GM18907 (cell line): ENCODE measurements at regions not wholly inside any gene's neighbourhood (a gene's known extent, or its start where the extent isn't known, plus 50 kb on each side); places are given as distances from the start of the nearest gene placed in this dataset.
"Not testable (repeated sequence)": the region's sequence is repeated elsewhere in the genome, so short reads cannot be mapped to it uniquely, and the experiment has no call there.

ENCODE experiments used
- ATAC-seq: cut with Tn5 transposase; IDR thresholded peaks from one replicate; pipeline ENCODE4 v1.9.1; 2021; ENCODE audit warnings: mild to moderate bottlenecking, moderate library complexity; ENCODE audit not compliant: unreplicated experiment

DNA sequence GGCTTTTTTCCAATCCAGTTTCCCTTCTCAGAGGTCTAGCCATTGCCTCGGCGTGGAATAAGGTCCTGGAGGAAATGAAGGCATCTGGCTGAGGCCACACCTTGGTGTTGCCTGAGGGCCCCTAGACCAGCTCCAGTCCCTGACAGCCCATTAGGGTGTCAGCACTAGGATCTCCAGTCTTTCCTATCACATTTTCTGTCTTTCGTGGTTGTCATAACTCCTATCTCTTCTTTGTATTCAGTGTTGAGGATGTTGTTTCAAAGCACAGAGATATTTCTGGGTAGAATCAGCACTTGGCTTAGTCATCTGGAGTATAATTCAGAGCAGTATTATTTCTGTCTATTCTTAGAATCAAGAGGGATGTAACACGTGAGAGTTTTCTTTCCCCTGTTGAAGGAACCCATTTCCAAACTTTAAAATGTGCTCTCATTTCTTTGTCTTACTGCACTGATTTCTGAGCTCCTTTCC lies 844.3 kb downstream of the KCNT2 start:
- ATAC-seq = no peak

DNA sequence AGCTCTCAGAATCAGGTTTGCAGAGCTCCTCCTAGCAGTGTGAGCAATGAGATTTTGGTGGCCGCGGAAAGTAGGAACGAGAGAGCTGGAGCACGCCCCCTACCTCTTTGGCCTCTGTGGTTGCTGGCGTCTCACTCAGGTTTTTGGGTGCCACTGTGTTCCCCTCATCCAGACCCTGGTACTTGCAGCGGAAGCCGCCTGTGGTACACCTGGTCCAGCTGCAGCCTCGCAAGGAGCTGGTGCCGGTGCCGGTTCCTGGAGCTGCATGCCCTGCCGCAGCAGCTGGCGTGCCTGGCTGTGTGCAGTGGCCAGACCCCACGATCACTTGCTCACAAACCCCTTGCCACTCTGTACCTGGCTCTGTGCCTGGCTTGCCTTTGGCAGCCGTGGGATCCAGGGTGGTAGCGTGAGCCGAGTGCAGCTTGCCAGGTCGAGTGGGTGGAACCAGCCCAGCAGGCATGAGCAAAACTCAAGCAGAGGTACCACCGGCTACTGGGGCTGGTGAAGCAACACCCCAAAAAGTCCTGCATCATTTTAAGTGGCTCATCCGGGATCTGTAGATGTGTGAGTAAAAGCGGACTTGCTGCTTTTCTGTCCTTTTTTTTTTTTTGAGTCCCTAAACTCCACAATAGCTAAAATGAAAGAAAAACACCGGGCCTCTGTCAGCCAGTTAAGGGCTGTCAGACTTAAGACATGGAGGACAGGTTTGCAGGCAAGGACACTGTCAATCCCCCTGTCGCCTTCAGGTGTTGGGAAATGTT lies 844.9 kb downstream of the KCNT2 start:
- no peak for ATAC-seq

DNA sequence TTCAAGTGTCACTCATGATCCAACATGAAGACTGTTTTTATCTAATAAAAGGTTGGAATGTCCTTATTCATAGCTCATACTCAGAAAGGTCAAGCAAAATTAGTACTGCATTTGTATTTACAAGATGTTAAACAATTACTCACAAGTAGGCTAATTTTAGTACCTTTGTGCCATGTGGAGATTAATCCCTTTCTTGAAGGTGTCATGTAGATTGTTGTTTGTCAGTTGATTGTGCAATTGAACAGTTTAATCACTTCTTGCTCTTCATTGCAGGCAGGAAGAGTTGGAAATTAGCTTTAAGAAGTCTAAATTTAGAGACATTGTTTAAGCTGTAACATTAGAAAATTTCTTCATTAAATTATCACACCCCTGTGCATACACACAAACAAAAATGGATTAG lies 847.1 kb downstream of the KCNT2 start:
- ATAC-seq = no peak

DNA sequence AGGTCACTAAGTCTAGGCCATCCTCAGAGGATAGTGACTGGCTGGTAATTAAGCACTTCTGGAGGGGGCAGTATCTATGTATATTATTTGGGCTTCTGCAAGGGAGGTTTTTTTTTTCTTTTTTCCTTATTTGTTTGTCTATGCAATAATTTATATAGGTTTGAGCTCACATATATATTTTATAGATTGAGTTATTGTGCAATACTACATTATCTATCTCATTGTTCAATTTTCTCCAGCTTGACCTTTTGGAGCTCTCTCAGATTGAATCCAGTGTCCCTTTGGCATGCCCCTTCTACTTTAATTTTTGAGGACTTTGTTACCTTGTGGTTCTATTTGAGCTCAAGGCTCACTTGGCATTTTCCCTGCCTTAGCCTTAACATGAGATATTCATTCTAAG lies 852.1 kb downstream of the KCNT2 start:
- no peak for ATAC-seq

DNA sequence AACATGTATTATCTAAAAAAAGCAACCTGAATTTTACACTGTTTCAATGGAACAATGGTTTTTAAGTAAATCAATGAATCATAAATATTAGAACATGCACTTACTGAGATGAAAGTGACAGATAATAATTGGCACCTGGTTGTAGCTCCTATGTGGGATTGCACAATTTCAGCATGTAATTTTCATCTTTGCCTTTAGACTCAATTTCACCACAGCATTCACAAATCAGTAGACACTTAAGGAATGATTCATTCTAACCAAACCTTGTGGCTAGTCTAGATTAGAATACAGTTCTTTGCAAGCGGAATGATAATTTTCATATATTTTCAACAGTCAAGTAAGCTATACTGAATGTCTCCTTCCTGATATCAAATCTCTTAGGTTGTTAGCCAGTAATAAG lies 853.4 kb downstream of the KCNT2 start:
- no peak for ATAC-seq

DNA sequence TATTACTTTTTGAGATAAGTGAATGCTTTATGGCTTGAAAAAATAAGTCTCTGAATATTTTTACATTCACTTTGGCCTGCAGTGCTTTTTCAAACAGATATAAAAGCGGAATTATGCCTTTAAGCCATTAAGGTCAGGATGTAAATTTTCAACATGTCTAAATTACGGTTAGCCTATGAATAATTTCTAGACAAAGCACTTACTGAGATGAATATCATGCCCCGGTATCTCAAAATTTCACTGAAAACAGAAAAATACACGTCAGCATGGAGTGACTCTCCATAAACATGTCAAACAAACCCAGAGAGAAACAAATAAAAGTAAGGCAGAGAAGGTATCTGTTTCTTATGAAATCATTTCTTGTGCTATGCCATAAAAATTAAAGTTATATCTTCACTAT lies 853.9 kb downstream of the KCNT2 start:
- ATAC-seq = no peak

DNA sequence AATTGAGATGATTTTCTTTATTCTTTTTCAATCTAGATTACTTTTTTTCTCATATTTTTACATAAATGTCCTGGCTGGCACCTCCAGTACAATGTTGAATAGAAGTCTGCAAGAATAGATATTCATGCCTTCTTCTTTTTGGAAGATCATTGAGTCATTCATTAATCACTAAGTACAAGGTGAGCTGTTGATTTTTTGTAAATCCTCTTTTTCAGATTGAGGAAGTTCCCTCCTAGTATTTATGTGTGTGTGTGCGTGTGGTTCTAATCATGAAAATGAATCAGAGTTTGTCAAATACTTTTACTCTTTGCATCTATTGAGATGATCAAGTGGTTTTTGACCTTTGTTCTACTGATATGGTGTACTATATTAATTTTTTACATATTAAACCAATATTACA lies 859.3 kb downstream of the KCNT2 start:
- ATAC-seq = no peak

DNA sequence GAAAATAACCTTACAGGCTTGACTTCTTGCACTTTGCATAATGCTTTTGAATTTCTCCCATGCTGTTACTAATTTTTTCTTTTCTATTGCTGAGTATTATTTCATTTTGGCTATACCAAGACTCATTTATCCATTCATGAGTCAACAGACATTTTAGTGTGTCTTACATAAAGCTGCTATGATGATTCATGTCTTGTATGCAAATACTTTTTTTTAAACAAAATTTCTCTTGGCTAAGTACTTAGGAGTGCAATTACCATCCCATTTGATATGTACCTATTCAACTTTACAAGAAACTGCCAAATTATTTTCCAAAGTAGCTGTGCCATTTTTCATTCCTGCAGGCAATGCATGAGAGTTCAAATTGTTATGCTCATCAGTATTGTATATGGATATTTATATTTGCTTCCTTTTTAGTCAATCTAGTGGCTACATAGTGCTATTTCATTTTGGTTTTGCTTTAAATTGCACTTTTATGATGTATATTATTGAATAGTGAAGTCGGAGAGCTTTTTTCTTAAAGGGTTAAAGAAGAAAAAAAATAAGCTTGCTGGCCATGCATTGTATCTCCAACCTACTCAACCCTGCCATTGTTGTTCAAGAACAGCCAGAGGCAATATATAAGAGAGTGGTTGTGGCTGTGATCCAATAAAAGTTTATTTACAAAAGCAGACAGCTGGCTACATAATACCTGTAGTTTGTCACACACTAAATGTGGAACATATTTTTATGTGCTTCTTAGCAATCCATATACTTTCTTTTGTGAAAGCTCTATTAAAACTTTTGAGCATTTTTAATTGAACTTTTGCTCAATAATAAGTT lies 862.8 kb downstream of the KCNT2 start:
- no peak for ATAC-seq

DNA sequence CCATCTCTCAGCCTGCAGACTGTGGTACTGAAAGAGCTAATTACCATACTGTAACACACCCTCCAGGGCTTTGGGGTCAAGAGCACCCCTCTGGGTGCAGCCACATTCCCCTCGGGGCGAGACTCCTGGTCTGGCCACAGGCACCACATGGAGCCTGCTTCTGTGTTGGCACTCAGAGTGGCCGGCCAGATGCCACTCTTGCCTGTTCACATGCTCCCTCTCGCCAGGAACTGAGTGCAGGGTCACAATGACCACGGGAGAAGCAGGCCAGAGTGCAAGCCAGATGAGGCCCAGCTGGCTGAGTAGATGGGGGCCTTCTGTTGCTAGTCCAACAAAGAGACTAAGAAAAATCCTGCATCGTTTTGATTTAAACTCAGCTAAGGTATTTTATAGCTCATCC lies 864.0 kb downstream of the KCNT2 start:
- ATAC-seq = no peak

DNA sequence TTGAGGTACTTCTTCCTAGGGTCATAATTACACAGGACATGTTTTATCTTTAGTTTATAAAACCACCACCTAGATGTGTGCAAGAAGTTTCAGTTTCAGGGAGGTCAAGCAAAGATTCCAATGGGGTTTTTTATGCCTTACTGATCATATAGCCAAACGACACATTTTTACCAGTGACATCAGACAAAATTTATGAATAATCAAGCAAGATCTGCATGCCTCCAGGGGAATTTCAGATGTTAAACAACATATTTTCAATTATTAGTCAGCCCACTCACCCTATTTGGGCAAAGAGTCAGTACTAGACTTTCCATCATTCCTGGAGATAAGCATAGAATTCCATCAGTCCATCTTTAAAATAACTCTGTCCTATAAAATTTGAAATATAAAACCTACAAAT lies 867.4 kb downstream of the KCNT2 start:
- ATAC-seq = no peak

DNA sequence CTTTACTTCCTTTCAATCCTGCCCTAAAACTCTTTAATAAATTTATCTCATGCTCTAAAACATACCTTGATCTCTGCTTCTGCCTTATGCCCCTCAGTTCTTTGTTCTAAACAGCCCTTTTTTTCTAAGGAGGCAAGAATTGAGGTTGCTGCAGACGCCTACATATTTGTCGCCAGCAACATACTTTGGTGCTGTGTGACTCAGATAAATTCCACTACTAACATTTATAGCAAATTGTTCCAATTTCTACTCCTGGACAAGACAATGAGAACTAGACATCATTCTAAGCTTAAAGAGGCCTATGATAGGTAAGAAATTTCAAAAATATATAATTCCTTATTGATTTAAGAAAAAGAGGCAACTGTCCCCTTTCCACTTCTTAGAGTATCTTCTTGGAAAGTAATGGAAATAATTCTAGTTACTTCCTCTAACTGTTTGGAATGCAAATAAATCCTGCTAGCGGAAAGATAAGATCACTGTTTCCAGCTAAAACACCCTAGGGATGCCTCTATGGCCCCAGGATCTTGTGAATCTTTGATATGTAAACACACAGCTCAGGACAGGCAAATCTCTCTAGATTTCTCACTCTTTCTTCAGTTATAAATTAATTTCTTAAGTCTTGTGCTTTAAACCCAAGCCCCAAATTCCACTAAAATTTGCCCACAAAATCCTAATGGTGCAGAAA lies 869.1 kb downstream of the KCNT2 start:
- ATAC-seq = no peak

DNA sequence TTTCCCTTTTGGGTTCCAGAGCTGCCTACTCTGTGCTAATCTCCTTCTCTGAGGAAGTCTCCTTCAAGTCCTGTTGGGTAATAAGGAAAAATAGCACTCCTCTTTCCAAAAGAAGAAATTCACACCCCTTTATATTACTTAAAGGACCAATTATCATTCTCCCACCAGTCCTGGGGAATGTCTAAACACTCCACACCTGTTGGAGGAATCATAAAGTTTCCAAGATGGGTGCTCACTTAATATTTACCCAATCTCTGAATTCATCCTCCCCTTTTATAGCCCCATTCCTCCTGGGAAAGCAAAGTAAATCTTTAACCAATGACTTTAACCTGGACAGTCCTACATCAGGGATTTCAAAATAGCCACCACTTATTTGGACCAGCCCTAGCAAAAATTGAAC lies 873.1 kb downstream of the KCNT2 start:
- ATAC-seq = no peak

DNA sequence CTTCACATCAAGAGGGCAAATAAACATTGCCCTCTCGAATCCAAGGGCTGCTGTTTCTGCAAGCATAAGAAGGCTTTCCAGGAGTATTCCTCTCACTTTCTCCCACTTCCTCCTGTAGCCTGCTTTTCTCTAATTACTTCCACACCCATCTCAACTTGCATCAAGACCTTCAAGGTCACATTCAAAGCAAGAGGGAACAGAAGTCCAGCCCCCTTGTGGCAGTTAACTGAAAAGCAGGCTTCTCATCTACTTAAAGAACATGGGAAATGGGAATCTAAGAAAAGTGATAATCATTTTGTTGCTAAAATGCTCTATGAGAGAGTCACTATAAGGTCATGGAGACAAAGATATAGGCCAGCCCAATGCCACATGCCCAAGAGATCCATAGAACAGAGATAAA lies 874.4 kb downstream of the KCNT2 start:
- no peak for ATAC-seq

DNA sequence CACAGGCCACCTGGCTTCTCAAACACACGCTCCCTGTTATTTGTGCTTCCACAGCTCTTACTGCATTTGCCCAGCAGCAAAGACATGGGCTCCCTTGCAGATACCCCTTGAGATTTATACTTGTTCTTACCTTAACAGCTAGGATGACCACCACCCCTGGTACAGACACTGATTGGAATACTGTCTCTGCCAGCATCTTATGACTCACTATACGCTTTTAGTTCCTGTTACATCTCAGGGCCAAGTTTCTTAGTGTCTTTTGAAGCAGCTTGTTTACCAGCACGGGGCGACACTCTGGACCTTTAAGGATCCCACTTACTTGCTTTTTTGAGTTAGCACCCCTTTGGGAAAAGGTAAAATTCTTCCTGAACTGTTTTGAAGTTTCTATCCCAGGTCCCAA lies 874.8 kb downstream of the KCNT2 start:
- ATAC-seq = no peak

DNA sequence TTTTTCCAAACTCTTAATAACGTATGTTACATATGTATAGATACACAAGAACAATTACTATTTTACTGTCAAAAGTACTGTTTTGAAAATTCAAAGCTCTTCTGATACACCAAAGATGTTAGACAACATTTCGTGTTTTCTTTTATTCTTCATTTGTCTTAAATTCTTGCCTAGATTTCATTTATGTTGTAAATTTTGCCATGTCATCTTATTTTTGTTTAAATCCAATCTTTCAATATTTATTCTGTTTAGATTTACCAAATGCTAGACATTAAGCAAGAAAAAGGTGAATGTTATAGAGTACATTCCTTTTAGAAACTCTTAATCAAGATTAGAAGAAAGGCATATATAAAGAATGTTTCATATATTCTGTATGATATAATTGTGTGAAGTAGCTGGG lies 876.9 kb downstream of the KCNT2 start:
- no peak for ATAC-seq

DNA sequence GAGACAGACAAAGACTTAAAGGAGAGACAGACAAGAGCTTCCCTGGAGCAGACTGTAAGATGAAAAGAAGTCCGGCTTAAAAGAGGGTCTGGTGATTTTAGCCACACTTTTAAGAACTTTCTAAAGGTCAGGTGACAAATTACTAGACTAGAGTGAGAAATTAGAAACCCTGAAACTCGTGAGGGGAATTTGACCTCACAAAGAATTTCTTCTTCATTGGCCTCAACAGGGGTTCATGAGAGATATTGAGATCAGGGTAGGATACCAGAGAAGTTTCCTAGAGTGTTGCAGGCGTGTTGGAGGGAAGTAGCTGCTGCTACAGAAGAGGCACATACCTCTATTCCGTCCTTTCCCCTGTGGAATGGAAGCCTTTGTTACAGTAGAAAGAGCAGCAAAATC lies 884.4 kb downstream of the KCNT2 start:
- no peak for ATAC-seq

DNA sequence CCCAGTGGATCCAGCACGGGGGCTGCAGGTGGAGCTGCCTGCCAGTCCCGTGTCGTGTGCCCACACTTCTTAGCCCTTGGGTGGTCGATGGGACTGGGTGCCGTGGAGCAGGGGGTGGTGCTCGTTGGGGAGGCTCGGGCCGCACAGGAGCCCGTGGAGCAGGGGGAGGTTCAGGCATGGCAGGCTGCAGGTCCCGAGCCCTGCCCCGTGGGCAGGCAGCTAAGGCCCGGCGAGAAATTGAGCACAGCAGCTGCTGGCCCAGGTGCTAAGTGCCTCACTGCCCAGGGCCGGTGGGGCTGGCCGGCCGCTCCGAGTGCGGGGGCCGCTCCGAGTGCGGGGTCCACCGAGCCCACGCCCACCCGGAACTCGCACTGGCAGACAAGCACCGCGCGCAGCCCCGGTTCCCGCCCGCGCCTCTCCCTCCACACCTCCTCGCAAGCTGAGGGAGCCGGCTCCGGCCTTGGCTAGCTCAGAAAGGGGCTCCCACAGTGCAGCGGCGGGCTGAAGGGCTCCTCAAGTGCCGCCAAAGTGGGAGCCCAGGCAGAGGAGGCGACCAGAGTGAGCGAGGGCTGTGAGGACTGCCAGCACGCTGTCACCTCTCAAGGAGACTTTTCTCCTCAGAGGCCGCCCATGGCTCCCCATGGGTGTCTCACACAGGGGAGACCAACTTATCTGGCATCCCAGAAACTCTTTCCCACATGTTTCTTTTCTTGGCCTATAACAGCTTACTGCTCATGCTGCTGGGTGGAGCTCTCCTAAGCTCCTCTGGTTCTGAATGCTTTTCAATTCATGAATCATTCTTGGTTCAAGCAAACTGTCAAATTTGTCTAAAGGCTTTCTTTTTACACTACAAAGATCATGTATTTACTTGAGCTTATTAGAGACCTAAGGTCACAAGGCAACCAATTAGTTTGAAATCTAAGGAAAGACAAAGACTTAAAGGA lies 885.1 kb downstream of the KCNT2 start:
- ATAC-seq = not testable (repeated sequence)

DNA sequence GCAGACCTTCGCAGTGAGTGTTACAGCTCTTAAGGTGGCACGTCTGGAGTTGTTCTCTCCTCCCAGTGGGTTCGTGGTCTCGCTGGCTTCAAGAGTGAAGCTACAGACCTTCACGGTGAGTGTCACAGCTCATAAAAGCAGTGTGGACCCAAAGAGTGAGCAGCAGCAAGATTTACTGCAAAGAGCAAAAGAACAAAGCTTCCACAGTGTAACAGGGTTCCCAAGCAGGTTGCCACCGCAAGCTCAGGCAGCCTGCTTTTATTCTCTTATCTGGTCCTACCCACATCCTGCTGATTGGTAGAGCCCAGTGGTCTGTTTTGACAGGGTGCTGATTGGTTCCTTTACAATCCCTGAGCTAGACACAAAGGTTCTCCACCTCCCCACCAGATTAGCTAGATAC lies 886.1 kb downstream of the KCNT2 start:
- ATAC-seq = not testable (repeated sequence)

DNA sequence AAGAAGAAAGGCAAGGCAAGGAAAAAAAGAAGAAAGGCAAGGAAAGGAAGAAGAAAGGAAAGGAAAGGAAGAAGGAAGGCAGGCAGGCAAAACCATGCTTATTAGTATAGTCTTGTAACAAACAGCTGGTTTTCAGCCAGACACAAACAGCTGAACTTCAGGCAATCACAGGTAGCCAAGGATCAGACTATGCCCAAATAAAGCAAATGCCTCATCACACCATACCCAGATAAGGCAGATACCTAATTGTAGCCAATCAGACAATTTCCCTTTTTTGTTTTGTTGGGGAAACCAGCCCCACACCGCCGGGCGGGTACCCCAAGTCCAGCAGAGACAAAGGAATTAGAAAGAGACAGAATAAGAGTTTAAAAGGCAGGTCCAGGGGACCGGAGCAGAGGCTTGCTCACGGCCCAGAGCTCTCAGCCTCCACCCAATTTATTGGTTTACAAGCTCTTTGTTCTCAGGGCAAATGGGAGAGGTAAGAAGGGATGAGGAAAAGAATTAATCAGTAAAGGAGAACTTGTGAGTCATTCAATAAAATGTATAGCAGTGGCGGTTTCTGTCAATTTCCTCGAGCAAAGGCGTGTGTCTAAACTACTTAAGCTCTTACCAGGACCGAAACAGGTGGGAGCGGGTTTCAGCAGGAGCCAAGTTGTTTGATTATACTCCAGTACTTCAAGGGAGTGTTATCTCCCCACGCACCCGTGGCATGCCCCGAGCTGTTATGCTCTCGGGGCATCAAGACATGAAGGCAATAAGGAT lies 886.8 kb downstream of the KCNT2 start:
- no peak for ATAC-seq

DNA sequence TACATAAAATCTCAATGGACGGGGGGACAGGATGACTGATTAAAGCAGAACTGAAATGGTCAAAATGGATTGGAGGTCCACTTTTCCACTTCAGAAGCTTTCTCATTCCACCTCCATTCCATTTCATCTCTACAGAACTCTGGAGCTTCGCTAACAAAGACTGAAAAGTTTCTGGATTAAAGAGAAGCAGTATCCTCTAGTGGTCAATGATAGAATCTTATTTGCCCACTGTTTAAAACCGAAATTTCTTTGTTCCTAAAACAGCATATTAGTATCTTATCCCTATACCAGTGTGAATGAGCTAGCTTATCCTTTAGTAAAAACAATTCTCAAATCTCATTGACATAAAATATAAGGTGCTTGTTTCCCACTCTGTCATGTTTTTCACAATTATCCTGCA lies 890.6 kb downstream of the KCNT2 start:
- no peak for ATAC-seq
